ENCODE measurements at regions not wholly inside any gene's neighbourhood (a gene's known extent, or its start where the extent isn't known, plus 50 kb on each side); places are given as distances from the start of the nearest gene placed in this dataset.
"Not testable (repeated sequence)": the region's sequence is repeated elsewhere in the genome, so short reads cannot be mapped to it uniquely, and the experiment has no call there.

DNA sequence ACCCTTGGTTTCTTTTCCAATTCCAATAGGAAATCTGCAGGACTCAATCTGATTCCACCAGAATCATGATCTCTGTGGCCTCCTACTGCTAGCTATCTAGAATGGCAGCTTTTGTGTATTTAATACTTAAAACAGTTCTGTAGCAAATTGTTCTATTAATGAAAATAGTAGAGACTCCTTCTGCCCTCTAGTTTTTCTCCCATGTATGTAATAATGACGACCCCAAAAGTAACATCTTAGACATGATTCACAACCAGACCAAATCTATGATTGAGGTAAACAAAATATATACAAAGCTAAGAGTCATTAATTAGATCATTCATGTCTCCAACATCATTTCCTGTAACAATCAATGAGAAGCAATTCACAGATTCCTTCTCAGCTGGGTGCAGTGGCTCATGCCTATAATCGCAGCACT is 259.1 kb upstream of the MKLN1 start:
- DNase-seq (ENCODE audit: low read depth in 4 of 4, low spot score in 1 of 4), result no peak

DNA sequence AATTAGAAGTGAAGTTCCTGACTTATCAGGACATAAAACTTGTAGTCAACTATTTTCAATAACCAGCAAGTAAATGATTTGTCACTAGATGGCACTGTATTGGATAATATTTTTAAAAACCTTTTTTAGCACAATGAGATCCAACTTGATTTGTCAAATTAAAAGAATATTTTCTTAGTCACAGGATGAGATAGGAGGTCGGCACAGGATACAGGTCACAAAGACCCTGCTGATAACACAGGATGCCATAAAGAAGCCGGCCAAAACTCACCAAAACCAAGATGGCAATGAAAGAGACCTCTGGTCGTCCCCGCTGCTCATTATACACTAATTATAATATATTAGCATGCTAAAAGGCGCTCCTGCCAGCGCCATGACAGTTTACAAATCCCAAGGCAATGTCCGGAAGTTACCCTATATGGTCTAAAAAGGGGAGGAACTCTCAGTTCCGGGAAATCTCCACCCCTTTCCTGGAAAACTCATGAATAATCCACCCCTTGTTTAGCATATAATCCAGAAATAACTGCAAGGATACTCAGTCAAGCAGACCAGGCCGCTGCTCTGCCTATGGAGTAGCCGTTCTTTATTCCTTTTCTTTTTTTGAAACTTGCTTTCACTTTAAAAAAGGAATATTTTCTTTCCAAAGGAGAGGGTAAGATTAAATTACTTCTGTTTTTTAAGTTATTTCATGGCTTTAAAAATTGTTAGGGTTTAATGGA is 255.7 kb upstream of the MKLN1 start:
- DNase-seq (ENCODE audit: low read depth in 4 of 4, low spot score in 1 of 4), result no peak

DNA sequence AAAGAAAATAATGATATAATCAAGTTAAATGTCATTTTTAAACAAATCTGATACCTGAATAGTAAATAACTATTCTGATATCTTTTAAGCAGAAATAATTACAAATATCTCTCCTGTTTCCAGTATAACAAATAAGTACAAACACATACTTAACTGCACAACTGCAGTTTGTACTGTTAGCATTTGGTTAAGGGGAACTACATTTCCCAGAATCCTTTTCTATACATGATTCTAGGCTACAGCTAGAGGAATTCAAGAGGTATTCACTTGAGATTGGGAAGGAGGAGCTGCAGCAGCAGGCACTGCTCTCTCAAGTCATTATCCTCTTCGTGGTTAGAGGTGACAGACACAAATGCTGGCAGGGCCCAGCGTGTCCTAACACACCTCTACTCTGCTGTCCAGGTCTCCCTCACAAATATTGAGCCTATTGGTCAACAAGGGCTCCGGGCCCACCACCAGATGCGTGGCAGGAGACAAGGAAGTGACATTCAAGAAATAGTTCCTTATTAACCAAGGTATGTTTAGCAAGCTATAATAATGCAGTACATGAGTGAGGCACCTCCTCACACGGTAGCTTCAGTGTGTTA is 255.1 kb upstream of the MKLN1 start:
- DNase-seq (ENCODE audit: low read depth in 4 of 4, low spot score in 1 of 4), result no peak

DNA sequence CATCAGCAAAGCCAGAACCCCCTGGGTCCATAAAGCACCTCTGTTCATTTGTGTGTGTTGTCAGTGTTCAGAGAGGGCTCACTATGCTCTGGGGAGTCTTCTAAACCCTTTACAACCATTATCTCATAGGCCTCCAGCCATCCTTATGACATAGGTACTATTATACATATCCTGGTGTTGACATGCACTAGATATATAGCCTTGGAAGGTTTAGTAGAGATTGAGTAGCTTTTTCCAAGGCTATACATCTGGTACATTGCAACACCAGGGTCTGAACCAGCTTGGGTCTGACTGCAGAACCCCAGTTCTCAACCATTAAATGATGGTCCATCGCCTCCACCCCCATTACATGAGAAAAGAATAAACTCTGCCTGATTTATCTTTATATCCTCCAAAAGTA is 253.6 kb upstream of the MKLN1 start:
- no peak for DNase-seq (ENCODE audit: low read depth in 4 of 4, low spot score in 1 of 4)

DNA sequence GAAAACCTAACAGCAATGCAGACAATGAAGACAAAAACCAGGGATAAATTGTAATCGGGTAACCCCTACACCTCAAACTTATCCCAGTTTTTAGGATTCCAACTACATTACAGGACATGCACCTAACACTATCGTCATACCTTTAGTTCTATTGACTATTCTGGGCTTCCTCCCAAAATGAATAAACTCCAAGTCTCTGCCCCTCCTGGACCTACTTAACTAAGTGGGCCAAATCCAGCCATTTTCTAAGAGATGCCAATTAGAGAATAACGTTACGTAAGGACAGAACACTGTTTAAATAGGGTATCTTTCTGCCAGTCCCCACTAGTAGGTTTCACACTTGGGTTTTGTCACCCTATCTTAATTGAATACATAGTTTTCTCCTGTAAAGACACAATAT is 253.1 kb upstream of the MKLN1 start:
- no peak for DNase-seq (ENCODE audit: low read depth in 4 of 4, low spot score in 1 of 4)

DNA sequence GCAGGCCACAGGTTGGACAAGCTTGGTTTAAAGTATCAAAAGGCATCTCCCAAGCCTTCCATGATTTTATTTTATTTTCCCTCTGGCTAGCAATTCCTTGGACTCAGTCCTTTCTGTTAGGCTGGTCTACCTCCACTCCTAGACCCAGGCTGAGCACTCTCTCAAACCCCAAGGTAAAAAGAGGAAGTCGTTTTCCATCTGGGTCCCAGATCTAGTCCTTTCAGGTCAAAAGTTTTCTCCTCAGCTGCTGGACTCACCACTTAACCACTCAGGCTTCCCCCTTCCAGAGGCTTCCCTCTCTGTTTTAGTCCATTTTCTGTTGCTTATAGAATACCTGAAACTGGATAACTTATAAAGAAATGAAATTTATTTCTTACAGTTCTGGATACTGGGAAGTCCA is 252.3 kb upstream of the MKLN1 start:
- DNase-seq (ENCODE audit: low read depth in 4 of 4, low spot score in 1 of 4), result no peak

DNA sequence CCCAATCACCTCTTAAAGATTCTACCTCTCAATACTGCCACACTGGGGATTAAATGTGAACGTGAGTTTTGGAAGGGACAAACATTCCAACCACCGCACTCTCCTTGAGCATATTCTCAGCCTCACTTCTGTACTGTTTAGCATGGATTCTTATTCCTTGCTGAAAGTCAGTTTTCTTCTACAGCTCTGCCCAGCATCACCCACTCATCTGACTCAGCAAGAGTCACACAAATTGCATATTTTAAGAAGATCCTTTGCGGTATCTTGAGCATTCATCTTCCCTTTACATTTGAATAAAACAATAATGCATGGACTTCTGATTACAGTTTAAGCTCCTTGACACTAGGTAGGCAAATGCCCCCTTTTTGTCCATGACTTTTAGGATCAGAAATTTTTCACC is 251.6 kb upstream of the MKLN1 start:
- DNase-seq (ENCODE audit: low read depth in 4 of 4, low spot score in 1 of 4), result no peak

DNA sequence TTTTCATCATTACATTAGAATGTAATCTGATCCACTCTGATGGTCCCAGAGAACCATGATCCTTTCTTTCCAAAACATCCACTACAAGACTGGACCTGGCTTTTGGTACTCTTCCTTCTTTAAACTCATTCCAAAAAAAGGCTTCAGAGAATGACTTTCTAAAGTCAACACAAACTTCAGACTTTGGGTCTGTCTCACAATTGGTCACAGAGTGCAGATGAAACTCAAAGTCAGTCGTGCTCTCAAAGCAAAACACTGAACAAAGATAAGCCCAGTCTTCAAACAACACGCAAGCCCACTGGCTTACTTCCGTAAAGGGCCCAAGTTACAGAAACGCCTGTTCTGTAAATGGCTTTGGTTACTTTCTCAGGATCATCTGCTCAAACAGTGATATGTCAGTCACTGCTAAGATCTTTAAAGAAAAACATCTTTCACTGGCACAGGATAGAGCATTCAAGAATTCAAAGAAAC is 250.9 kb upstream of the MKLN1 start:
- no peak for DNase-seq (ENCODE audit: low read depth in 4 of 4, low spot score in 1 of 4)

DNA sequence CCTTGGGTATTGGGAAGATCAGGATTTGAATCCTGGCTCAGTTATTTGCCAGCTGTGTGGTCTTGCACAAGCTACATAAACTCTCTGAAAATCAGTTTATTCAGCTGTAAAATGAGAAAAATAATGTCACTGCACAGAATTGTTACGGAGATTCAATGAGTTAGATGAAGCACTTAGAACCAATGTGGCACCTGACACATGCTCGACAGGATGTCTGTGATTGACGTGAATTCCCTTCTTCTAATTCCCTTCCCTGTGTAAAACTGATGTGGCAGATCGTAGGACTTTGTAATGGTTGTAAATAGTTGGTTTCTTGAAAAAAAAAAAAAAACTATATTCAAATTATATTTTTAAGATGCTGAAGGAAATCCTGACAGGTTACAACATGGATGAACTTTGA is 249.9 kb upstream of the MKLN1 start:
- DNase-seq (ENCODE audit: low read depth in 4 of 4, low spot score in 1 of 4), result no peak

DNA sequence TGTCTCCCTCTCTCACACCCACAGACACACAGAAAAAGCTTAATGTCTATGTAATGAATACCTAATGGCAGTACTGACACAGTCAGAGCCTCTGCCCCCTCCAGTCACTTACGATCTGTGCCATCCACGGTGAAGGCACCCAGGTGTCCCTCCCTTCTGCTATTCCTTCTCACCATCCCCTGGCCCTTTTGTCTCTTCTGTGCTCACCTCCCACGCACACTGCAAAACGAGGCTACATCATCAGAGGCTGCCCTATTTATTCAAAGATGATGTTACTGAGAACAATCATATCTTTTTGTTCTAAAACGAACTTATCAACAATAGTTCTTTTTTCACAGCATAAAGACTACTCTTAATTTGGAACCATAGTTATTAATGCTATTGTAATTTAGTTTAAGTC is 246.9 kb upstream of the MKLN1 start:
- DNase-seq (ENCODE audit: low read depth in 4 of 4, low spot score in 1 of 4), result no peak

DNA sequence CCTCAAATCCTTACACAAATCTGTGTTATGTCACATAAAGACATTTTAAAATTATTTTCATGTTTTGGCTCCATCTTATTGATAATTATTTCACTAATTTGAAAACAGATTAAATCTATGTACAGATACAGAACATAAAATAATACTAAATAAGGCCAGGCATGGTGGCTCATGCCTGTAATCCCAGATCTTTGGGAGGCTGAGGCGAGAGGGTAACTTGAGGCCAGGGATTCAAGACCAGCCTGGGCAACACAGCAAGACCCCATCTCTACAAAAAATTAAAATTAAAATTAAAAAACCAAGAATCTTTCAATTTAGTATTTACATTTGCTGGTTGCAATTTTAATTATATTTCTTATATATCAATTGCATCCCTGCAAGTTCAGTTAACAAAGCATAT is 246.4 kb upstream of the MKLN1 start:
- DNase-seq (ENCODE audit: low read depth in 4 of 4, low spot score in 1 of 4), result no peak

DNA sequence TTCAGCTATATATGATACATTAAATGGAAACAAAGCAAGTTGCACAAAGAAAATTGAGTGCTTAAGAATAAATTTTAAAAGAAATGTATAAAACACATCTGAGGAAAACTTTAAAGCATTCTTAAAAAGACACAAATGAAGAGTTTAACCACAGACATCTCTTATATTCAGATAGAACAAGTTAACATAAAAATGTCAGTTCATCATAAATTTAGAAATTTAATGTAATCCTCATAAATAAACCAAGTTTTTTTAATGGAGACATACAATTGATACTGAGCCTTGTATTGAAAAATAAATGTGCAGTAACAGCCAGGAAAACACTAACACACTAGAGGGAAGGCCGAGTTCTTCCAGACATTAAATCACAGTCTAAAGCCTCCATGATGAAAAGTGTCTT is 243.9 kb upstream of the MKLN1 start:
- DNase-seq (ENCODE audit: low read depth in 4 of 4, low spot score in 1 of 4), result no peak

DNA sequence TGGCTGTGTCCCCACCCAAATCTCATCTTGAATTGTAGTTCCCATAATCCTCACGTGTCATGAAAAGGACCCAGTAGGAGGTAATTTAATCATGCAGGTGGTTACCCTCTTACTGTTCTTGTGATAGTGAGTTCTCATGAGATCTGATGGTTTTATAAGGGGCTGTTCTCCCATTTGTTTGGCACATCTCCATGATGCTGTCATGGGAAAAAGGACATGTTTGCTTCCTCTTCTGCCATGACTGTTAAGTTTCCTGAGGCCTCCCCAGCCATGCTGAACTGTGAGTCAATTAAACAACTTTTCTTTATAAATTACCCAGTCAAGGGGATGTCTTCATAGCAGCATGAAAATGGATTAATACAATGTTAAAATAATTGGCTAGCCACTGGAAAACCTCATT is 243.3 kb upstream of the MKLN1 start:
- not testable (repeated sequence) for DNase-seq (ENCODE audit: low read depth in 4 of 4, low spot score in 1 of 4)

DNA sequence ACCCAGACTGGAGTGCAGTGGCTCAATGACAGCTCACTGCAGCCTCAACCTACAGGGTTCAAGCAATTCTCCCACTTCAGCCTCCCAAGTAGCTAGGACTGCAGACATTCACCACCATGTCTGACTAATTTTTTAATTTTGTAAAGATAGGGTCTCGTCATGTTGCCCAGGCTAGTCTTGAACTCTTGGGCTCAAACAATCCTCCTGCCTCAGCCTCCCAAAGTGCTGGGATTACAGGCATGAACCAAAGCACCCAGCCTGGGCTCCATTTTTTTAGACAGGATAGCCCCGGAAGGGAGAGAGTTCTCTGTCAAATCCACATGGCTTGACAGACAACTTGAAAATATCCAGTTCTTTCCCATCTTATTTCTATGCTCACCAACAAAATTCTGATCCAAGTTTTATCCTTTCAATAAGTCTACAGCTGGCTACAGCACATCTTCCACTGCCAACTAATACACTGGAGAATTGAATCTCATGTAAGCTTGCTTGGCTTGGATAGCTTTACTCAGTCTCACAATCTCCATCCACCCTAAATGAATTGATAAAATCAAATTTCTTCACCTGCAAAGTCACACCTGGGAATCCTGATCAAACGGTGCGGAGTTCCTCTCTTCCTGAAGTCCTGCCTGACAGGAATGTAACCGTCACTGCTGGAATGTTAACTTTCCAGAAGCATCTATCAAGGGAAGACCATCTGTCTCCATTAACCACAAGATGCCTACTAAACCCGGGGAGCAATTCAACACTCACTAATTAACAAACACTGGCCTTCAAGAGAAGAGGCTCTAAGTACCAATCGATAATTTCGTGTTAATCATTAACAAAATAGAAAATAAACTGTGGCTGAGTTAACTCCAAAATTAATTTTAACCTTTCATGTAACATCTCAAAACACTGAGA is 239.7 kb upstream of the MKLN1 start:
- DNase-seq (ENCODE audit: low read depth in 4 of 4, low spot score in 1 of 4), result no peak

DNA sequence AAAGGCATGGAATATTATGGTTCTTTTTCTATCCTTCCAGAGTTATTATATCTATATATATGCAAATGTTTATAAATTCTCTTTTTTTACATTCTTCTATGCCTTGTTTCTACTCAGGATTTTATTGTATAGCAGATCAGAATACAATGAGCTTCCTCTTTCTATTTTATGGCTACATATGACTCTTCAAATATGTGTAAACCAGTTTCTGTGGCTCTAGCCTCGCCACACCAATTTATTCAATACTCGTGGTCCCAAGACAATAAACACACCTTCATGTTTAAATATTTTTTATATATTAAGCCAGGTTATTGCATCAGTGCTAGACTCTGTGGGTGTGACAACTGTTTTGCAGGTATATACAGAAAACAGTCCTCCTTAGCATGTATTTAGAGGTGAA is 237.5 kb upstream of the MKLN1 start:
- DNase-seq (ENCODE audit: low read depth in 4 of 4, low spot score in 1 of 4), result no peak

DNA sequence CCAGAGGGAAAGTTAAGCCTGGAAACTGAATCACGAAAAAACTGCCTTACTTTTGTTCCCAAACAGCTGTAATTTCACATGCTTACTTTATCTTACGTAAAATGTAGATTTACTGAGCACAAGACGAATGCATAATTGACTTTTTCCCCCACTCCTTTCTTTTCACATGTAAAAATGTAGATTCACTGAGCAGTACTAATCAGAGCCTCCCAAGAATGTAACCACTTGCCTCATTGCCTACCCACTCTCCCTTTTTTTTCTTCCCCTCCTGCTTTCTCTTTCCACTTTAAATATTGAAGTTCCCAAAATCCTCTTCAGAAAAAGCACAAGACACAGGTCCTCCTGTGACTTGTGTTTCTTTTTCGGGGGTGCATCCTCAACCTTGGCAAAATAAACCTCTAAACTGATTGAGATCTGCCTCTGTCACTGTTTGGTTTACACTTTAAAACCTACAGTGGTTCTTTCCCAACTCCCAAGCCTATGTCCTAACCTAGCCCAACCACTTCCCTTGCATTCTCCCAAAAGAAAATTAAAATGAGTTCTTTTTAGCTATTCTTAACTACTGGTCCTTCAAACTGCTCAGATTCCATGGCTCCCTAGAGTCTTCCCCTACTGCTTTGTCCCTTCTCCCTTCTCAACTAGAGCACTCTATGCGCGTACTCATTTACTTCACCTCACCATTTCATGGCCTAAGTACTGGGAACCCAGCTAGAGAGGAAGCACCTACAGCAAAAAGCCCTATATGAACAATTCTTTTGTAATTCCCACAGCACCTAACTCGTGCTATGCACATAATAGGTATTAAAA is 236.6 kb upstream of the MKLN1 start:
- DNase-seq (ENCODE audit: low read depth in 4 of 4, low spot score in 1 of 4), result no peak

DNA sequence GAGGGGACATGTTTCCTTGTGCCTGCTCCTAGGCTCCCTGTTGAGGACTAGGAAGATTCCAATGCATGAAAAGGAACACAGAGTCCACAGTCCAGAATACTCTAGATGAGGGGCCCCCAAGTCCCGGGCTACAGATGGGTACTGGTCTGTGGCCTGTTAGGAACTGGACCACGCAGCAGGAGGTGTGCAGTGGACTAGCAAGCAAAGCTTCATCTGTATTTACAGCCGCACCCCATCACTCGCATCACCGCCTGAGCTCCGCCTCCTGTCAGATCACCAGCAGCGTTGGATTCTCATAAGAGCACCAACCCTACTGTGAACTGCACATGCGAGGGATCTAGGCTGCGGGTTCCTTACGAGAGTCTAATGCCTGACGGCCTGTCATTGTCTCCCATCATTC is 233.0 kb upstream of the MKLN1 start:
- DNase-seq (ENCODE audit: low read depth in 4 of 4, low spot score in 1 of 4), result no peak

DNA sequence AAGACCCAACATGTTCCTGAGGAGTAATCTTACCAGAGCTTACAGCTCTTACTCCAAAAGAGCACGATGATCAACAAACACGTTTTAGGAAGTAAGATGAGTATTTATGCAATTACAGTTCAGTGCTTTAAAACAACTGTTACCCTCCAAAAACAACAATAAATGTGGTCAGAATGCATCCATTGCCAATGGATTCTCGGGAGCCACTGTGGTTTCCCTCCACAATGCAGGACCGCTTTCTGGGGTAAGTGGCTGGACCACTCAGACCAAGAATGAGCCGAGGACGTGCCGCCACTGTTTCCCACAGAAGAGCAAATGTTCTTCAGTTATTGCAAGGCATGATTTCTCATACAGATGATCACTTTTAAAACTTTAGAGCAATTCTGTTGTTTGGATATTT is 232.3 kb upstream of the MKLN1 start:
- no peak for DNase-seq (ENCODE audit: low read depth in 4 of 4, low spot score in 1 of 4)

DNA sequence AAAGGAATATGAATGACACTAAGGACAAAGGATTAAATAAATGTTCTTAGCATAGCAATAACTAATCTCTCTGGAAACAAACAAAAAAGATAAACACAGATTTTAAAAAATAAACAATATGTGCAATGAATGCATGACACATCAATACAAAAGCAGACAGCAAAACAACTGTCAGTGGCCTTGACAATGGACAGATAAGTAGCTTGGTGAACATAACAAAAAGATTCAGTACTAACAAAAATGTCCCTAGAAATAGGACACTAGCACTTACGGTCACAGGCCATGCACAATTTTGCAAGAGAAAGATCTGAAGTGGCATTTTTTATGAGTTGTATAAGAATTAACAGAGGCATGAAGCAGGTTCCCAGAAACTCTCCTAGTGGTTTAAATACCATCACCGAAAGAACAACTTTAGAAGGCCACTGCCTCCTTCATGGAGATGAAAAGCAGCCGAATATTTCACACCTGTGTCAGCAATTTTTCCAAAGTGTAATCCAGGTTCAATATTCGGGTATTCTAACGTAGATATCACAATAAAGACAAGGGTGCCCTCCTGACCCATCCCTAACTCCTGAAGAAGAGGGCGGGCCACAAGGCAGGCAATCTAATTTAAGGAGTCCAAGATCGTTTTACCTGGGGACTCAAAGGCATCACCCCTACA is 231.3 kb upstream of the MKLN1 start:
- DNase-seq (ENCODE audit: low read depth in 4 of 4, low spot score in 1 of 4), result no peak

DNA sequence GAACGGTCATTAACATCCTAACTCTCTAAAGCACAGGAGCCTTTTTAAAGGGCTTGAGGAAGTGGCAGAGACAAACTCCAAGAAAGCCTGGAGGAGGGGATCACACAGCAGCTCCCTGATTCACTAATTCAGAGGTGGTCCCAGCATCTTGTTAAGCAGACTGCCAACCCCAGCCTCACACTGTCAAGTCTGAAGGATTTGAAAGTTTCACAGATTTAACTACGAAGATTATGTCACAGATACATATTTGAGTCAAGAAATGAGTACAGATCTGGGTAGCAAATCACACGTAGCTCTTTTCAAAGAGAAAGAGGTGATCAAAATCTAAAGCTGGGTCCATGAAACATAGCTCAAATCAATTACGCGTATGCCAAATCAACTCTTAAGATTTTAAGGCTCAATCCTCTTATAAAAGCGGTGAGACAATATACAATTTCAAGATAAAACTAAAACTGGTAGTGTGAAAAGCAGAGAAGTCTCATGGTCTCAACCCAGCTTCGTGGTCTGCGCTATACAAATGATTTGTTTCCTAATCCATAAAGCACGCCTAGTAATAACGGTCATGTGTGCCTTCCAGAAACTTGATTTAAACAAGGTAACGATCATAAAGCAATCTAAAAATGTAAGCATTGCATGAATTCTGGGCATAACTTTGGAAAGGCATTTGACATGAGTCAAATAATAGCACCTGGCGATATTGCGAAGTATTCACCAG is 229.9 kb upstream of the MKLN1 start:
- no peak for DNase-seq (ENCODE audit: low read depth in 4 of 4, low spot score in 1 of 4)
